Transverse colon (tissue), 4 donors: ENCODE measurements at regions not wholly inside any gene's neighbourhood (a gene's known extent, or its start where the extent isn't known, plus 50 kb on each side); places are given as distances from the start of the nearest gene placed in this dataset.

ENCODE experiments used
- DNase-seq: peaks from one replicate; pipeline ENCODE4 v3.0.0-alpha.2; 2019
- H3K27ac ChIP-seq, 4 donors: fragments of 200-600 bp; sonication (generic); 2 replicates each; pipeline ENCODE4 v1.5.1; 2016 to 2018; ENCODE audit warnings: inconsistent platforms in 4 of 4
- H3K27me3 ChIP-seq: fragments of 200-600 bp; sonication (generic); 2 replicates; pipeline ENCODE4 v1.5.1; 2017; ENCODE audit warnings: inconsistent platforms
- H3K36me3 ChIP-seq, 4 donors: fragments of 200-600 bp; sonication (generic); 2 replicates each; pipeline ENCODE4 v1.5.1; 2017 to 2019; ENCODE audit warnings: inconsistent platforms in 4 of 4
- H3K4me1 ChIP-seq, 4 donors: fragments of 200-600 bp; sonication (generic); 2 replicates each; pipeline ENCODE4 v1.5.1; 2017 to 2020; ENCODE audit warnings: inconsistent platforms in 4 of 4
- H3K4me3 ChIP-seq, 4 donors: fragments of 200-600 bp; sonication (generic); 1 replicate in 1 of 4; 2 replicates in 3 of 4; pipeline versions ENCODE4 v1.5.1 to v1.6.1; 2017 to 2019; ENCODE audit warnings: inconsistent platforms in 4 of 4
- H3K9me3 ChIP-seq, 2 donors: fragments of 200-600 bp; sonication (generic); 2 replicates each; pipeline ENCODE4 v1.5.1; 2017 to 2019; ENCODE audit warnings: inconsistent platforms in 2 of 2
- CTCF ChIP-seq, 5 experiments: fragments of 200-600 bp in 3 of 5; fragments of 450-650 bp in 2 of 5; sonication (generic) in 3 of 5; IDR thresholded peaks; 1 replicate in 2 of 5; 2 replicates in 3 of 5; pipeline ENCODE4 v1.5.1; 2016 to 2017; ENCODE audit warnings: antibody characterized with exemption in 5 of 5, inconsistent platforms in 3 of 5, mild to moderate bottlenecking in 2 of 5, moderate library complexity in 1 of 5
- EP300 ChIP-seq: sonication (generic); formaldehyde crosslinking; IDR thresholded peaks from one replicate; pipeline ENCODE4 v1.6.1; 2017; ENCODE audit warnings: antibody characterized with exemption, low read depth
- POLR2A ChIP-seq: fragments of 450-650 bp; IDR thresholded peaks from one replicate; pipeline ENCODE4 v1.6.1; 2016; ENCODE audit warnings: antibody characterized with exemption, mild to moderate bottlenecking, moderate library complexity
- POLR2AphosphoS5 ChIP-seq, 3 donors: sonication (generic); formaldehyde crosslinking; IDR thresholded peaks; one replicate each; pipeline ENCODE4 v1.6.1; 2016; ENCODE audit warnings: antibody characterized with exemption in 3 of 3
- WGBS, 2 donors: methylation state at CpG; one replicate each; pipeline ENCODE4 v1.1.5; 2018; ENCODE audit warnings: low coverage in 1 of 2; 5-methylcytosine and 5-hydroxymethylcytosine counted together
- in situ Hi-C, 4 donors: fragments of 200-750 bp; cut with MboI; loops; one replicate each; pipeline versions ENCODE4 v1.15.0 to v1.15.1; 2017; ENCODE audit warnings: low sequenced_read_pairs in 3 of 4, low pct_ligation_motif_present in 1 of 4, low pct_unique_long_range_greater_than_20kb in 1 of 4
- intact Hi-C: fragments of 100-400 bp; cut with DNase I; formaldehyde crosslinking; loops from one replicate; pipeline ENCODE4 v1.15.1; 2023; ENCODE audit warnings: low total_unique reads

- no peaks in the 10 kb centered on the region for H3K9me3 ChIP-seq
- intact Hi-C loops (no loop called here), in situ Hi-C loops (no loop called here)
- no peaks in the 10 kb centered on the region for H3K27me3 ChIP-seq
- 89 to 92% methylated on average over 10 to 15 of the region's 15 CpGs for WGBS, 2 donors
- no peaks in the 10 kb centered on the region for H3K4me1 ChIP-seq
- TF ChIP-seq POLR2AphosphoS5 (IDR thresholded peaks at IDR 0.05) (no peak), CTCF (IDR thresholded peaks at IDR 0.05) (no peak), EP300 (no peak), POLR2A (no peak)
- no peak overlapping the region for H3K4me3 ChIP-seq
- no peak overlapping the region for H3K27ac ChIP-seq
- no peaks in the 10 kb centered on the region for H3K36me3 ChIP-seq
- no peak for DNase-seq
Measured at GRCh38 chr18:3360211-3360610, 89.8 kb upstream of the TGIF1 start.

GRCh38 chr18:3367491-3368091, 82.4 kb upstream of the TGIF1 start:
- WGBS, 2 donors: 74 to 82% methylated on average over 3 to 5 of the region's 5 CpGs
- no peak overlapping the region for H3K4me3 ChIP-seq
- H3K9me3 ChIP-seq: no peaks in the 10 kb centered on the region
- no peak overlapping the region for H3K27ac ChIP-seq
- DNase-seq: no peak
- intact Hi-C loops: no loop called here
- no peaks in the 10 kb centered on the region for H3K36me3 ChIP-seq
- in situ Hi-C loops: no loop called here
- H3K4me1 ChIP-seq: no peaks in the 10 kb centered on the region
- TF ChIP-seq POLR2AphosphoS5 (IDR thresholded peaks at IDR 0.05) (no peak), CTCF (IDR thresholded peaks at IDR 0.05) (no peak)
- no peaks in the 10 kb centered on the region for H3K27me3 ChIP-seq

- Histone ChIP-seq H3K4me1 (no peaks in the 10 kb centered on the region), H3K36me3 (no peaks in the 10 kb centered on the region), H3K4me3 (no peak overlapping the region), H3K9me3 (no peaks in the 10 kb centered on the region), H3K27ac (no peak overlapping the region), H3K27me3 (no peaks in the 10 kb centered on the region)
- 79 to 80% methylated on average over 1 of the region's 1 CpG for WGBS, 2 donors
- in situ Hi-C loops: no loop called here
- no peak for TF ChIP-seq POLR2A
- TF ChIP-seq POLR2AphosphoS5 (IDR thresholded peaks at IDR 0.05): no peak
- TF ChIP-seq CTCF (IDR thresholded peaks at IDR 0.05): no peak
- TF ChIP-seq EP300: no peak
- intact Hi-C loops: no loop called here
- no peak for DNase-seq
Measured at GRCh38 chr18:3368193-3368592, 81.8 kb upstream of the TGIF1 start.

GRCh38 chr18:3379685-3380084, 70.3 kb upstream of the TGIF1 start:
- Histone ChIP-seq H3K27ac (no peak overlapping the region), H3K27me3 (no peaks in the 10 kb centered on the region), H3K4me1 (no peaks in the 10 kb centered on the region), H3K36me3 (no peaks in the 10 kb centered on the region), H3K9me3 (no peaks in the 10 kb centered on the region), H3K4me3 (no peak overlapping the region)
- WGBS, 2 donors: 93 to 95% methylated on average over 2 of the region's 2 CpGs
- intact Hi-C loops: no loop called here
- in situ Hi-C loops: no loop called here
- no peak for DNase-seq
- TF ChIP-seq POLR2A (no peak), POLR2AphosphoS5 (IDR thresholded peaks at IDR 0.05) (no peak), EP300 (no peak), CTCF (IDR thresholded peaks at IDR 0.05) (no peak)
